ENCODE measurements at regions not wholly inside any gene's neighbourhood (a gene's known extent, or its start where the extent isn't known, plus 50 kb on each side); places are given as distances from the start of the nearest gene placed in this dataset.

DNA sequence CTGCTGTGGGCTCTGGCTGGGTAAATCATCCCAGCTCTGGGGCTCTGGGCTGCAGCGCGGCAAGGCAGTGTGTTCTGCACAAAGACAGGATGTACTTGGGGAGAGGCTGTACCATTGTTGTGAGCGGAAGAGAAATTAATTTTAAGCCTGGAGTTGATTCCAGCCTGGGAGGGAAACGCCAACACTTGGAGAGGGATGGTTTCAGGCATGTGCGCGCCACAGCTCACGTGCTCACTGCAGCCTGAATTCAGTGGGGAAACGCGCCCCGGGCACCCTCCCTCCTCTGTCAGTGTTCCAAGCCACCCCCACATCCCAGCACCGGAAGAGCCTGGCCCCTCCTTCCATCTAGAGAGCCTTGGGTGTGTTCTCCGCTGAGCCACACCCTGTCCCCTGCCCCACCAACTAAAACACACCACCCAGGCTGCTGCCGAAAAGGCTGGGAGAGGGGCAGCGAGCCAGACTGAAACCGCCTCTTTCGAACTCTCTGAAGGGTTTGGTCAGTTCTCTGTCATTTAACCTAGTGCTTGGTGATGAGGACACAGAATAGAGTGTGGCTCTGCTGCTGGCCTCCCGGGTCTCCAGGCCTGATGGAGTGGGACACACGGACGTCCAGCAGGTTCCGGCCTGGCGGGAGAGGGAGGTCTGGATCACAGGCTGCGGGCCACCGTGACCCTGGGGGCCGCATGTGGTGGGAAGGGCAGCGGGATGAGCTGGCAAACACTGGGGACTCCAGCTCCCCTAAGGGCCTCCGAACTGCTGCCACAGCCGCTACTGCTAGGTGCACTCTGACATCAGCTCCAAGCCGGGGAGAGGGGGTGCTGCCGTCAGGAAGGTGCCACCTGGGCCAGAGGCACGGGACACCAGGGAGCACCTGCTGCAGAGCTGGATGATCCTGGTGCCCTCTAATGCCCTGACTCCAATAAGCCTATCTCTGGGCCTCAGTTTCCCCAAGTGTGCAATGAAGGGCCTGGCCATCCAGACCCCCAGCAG, 230.8 kb downstream of the CTTN start:
- intact Hi-C loops (cut with DNase I), result no loop called here
- Histone ChIP-seq H3K9me3 (no peaks in the 10 kb centered on the region), H3K4me1 (ENCODE audit: insufficient read depth) (no peaks in the 10 kb centered on the region), H3K36me3 (no peaks in the 10 kb centered on the region), H3K27me3 (no peaks in the 10 kb centered on the region), H3K27ac (no peak overlapping the region), H3K4me3 (no peak overlapping the region)
- WGBS, 3 donors, result 47 to 60% (median 51%) methylated on average over 30 of the region's 30 CpGs
- TF ChIP-seq EP300 (IDR thresholded peaks at IDR 0.05) (no peak), POLR2A (IDR thresholded peaks at IDR 0.05) (no peak)
- TF ChIP-seq, protein P1, sequence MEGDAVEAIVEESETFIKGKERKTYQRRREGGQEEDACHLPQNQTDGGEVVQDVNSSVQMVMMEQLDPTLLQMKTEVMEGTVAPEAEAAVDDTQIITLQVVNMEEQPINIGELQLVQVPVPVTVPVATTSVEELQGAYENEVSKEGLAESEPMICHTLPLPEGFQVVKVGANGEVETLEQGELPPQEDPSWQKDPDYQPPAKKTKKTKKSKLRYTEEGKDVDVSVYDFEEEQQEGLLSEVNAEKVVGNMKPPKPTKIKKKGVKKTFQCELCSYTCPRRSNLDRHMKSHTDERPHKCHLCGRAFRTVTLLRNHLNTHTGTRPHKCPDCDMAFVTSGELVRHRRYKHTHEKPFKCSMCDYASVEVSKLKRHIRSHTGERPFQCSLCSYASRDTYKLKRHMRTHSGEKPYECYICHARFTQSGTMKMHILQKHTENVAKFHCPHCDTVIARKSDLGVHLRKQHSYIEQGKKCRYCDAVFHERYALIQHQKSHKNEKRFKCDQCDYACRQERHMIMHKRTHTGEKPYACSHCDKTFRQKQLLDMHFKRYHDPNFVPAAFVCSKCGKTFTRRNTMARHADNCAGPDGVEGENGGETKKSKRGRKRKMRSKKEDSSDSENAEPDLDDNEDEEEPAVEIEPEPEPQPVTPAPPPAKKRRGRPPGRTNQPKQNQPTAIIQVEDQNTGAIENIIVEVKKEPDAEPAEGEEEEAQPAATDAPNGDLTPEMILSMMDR (IDR thresholded peaks at IDR 0.05), result no peak
- DNase-seq, result peak in 1 of 5 donors; percentile 40

DNA sequence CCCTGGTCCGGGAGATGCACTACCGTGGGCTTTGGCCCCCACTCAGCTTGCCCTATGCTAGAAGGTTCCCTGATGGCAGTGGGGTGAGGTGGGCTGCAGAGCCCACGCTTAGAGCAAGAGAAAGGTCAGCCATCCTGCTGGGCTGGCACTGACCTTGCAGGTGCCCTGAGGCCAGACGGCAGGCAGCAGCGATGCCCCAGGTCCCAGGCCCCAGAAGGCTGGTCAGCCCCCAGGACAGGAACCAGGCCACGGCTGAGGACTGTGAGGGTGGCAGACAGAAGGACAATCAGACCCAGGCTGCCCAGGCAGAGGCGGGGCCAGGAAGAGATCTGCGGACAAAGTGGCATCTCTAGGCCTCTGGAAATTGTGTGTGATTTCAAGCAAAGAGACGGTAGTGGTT, 231.7 kb downstream of the CTTN start:
- TF ChIP-seq POLR2A (IDR thresholded peaks at IDR 0.05), result no peak
- H3K27ac ChIP-seq, result no peak overlapping the region
- H3K4me1 ChIP-seq (ENCODE audit: insufficient read depth), result no peaks in the 10 kb centered on the region
- H3K4me3 ChIP-seq, result no peak overlapping the region
- 93 to 95% (median 95%) methylated on average over 9 of the region's 9 CpGs for WGBS, 3 donors
- intact Hi-C loops (cut with DNase I), result no loop called here
- H3K9me3 ChIP-seq, result no peaks in the 10 kb centered on the region
- DNase-seq, result no peak
- H3K27me3 ChIP-seq, result no peaks in the 10 kb centered on the region
- H3K36me3 ChIP-seq, result no peaks in the 10 kb centered on the region

DNA sequence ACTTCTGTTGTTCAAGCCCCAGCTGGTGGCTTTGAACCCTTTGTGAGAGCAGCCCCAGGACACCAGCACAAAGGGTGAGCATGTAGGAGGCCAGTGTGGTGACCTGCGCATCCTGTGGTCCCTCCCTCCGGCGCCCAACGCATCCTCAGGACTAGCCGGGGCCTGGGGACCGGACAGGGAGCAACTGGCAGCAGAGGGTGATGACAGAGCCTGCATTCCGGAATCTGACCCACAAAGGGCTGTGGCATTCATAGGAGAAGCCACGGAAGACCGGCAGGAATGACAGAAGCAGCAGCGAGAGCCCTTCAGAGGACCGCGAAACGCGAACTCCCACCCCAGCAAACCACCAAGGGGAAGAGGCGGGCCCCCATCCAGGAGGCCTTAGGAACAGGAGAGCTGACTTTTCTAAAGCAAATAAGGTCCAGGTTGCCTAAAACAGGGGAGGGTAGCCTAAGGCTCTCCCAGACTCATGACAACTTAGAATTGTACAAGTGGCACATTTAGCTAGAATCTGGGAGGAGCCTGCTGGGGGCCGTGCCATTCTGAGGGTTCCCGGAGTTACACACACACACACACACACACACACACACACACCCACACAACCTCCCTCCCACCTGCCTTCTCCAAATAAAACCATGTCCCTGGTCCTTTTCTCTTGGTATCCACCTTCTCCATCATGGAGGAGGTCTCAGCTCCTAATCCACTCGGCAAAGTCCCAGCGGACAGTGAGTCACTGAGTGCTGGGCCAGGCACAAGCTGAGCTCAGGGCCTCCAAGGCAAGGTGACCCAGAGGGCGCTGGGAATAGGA, 232.7 kb downstream of the CTTN start:
- Histone ChIP-seq H3K27me3 (no peaks in the 10 kb centered on the region), H3K27ac (no peak overlapping the region), H3K4me3 (no peak overlapping the region), H3K4me1 (ENCODE audit: insufficient read depth) (no peaks in the 10 kb centered on the region), H3K9me3 (no peaks in the 10 kb centered on the region), H3K36me3 (no peaks in the 10 kb centered on the region)
- WGBS, 3 donors, result 81 to 84% (median 84%) methylated on average over 20 of the region's 20 CpGs
- DNase-seq, result no peak
- TF ChIP-seq, protein P1 (IDR thresholded peaks at IDR 0.05), result no peak
- TF ChIP-seq EP300 (IDR thresholded peaks at IDR 0.05), result no peak
- intact Hi-C loops (cut with DNase I), result no loop called here

DNA sequence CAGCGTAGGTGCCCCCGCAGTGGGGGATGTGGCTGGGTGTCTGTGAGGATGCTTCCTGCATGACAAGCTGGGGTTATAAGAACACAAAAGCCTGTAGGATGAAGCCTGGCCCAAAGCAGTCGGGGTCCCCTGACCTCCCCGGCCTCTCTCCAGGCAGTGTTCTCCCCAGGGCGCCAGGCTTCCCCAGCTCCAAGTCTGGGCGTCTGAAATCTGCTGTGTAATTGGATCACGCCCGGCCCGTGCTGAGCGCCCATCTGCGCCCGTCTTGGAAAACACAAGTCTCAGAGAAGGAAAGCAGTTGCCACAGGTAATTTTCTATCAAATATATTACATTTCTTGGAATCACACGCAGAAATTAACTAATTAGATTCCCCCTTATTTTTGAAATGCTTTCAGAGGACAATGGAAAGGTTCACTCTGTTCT, 233.3 kb downstream of the CTTN start:
- TF ChIP-seq POLR2A (IDR thresholded peaks at IDR 0.05) (no peak), EP300 (IDR thresholded peaks at IDR 0.05) (no peak)
- TF ChIP-seq, protein P1 (IDR thresholded peaks at IDR 0.05), result no peak
- Histone ChIP-seq H3K4me1 (ENCODE audit: insufficient read depth) (no peaks in the 10 kb centered on the region), H3K27me3 (no peaks in the 10 kb centered on the region), H3K9me3 (no peaks in the 10 kb centered on the region), H3K27ac (no peak overlapping the region), H3K36me3 (no peaks in the 10 kb centered on the region), H3K4me3 (no peak overlapping the region)
- DNase-seq, result no peak
- WGBS, 3 donors, result 74 to 76% (median 75%) methylated on average over 13 of the region's 13 CpGs
- intact Hi-C loops (cut with DNase I), result no loop called here

All from ovary (tissue), 7 donors.